NCI-H526 (cell line): ENCODE measurements at regions not wholly inside any gene's neighbourhood (a gene's known extent, or its start where the extent isn't known, plus 50 kb on each side); places are given as distances from the start of the nearest gene placed in this dataset.
"Not testable (repeated sequence)": the region's sequence is repeated elsewhere in the genome, so short reads cannot be mapped to it uniquely, and the experiment has no call there.

Experiments
- DNase-seq, 2 experiments: peaks; one replicate each; lab custom pipeline; 2025; lab: John Stamatoyannopoulos, UW

DNA sequence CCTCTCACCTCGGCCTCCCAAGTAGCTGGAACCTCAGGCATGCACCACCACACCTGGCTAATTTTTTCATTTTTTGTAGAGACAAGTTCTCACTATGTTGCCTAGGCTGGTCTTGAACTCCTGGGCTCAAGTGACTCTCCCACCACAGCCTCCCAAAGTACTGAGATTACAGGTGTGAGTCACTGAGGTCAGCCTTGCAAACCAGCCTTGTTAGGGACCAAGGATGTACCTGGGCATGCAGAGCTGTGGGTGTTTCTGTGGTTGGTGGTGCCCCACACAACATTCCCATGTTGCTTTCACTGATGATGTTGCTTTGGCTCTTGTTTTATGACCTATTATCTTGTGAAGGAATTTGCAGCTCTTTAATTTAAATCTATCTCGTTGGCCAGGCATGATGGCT is 54.8 kb downstream of the OTUD1 start:
- no peak for DNase-seq

DNA sequence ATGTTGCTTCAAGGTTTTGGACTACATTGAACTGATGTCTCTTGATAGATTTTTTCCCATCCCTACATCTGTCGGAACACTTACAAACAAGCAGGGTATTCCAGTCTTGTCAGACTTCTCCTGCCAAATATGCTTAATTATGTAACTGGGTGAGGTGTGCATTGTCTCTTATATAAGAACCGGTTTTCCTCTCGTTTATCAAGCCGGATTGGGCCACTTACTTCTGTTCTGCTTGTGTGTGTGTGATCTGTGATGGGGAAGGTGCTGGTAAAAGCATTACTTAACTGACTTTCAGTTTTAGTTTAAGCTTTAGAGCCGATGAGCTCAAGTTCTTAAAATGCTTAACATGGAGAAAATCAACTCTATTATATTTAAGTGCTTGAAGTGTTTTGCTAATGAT is 57.9 kb downstream of the OTUD1 start:
- no peak for DNase-seq

DNA sequence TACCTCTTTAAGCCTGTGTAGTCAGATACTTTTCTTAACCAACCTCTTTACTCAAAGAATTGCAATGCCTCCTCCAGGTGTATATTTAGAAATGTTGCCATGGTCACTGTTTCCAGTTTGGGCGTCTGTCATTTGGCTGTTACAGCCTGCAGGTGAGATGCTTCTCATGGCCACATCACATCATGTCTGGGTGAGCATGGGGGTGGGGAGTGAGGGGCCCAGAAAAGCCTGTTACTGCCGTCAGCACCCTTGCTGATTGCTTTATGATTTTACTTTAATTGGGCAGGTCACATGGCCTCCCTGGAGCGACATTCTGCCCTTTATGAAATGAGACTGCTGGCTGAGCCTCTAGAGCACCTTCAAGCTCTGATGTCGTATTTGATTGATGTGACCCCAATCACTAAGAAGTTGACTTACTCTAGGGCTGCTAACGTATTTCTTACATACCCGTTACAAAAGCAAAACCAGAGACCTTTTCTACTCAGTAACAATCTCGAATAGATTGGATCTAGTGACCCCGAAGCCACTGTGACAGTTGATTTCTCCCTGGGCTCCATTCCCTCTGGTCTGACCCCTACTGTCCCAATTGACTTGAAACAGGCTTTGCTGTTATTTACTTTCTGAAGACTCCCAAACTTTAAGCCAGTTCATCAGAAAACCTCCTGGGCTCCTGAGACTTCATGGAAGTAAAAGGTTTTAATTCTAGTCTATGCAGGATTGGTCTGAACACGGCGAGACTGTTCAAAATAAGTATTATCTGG is 60.7 kb downstream of the OTUD1 start:
- DNase-seq: peak; percentile 5 to 22

DNA sequence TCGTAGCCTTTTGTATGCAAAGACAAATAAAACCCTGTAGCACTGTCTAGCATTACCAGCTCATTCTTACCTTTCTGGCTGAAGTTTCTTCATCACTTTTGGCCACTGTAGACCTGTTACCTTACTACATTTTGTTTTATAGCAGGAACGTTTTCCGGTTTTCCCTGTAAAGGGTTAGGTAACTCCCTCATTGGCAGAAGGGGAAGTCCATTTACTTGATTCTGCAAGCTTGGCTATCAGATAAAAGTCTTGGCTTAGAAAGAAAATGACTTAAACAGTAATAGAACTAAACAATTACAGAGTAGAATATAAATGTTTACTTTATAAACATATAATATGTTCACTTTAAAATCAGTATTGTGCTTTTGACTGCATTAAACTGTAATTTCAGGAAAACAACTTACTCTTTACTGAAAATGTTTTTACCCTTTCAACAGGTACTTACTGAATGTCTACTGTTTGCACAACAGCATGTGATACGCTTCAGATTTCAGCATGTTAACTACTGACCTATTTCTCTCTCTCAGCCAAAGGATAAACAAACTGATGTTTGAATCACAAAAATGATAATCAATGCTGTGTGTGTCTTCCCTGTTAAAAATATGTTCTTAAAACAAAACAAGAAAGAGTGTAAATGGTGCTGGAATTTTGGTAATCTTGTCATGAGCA is 67.1 kb downstream of the OTUD1 start:
- DNase-seq: no peak

DNA sequence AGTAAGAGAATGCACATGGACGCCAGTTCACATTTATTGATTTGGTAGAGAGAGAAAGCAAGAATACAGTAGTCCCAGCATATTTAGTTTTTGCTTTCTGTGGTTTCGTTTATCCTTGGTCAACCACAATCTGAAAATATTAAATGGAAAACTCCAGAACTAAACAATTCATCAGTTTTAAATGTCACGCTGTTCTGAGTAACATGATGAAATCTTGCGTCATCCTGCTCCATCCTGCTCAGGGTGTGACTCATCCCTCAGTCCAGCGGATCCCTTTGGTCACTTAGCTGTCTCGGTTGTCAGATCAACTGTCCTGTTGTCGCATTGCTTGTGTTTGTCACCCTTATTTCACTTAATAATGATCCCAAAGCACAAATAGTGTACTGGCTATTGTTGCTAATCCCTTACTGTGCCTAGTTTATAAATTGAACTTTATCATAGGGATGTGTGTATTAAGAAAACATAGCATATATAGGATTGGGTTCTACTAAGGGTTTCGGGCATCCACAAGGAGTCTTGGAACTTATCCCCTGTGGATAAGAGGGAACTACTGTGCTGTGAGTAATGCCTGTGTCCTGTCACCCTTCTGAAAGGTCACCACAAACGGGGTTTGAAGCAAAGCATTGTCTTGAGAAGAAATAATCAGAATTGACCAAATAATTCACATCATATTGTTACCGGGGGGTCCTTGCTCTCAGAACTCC is 73.6 kb downstream of the OTUD1 start:
- DNase-seq: no peak

DNA sequence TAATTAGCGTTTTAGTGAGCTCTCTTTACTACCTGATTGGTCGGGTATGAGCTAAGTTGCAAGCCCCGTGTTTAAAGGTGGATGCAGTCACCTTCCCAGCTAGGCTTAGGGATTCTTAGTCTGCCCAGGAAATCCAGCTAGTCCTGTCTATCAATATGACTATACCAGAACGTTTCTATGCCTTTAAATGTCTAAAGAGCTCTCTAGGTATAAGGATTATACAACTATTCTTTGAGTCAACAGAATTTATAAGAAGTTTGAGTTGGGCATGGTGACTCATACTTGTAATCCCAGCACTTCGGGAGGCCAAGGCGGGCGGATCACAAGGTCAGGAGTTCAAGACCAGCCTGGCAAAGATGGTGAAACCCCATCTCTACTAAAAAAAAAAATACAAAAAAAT is 74.7 kb downstream of the OTUD1 start:
- DNase-seq: not testable (repeated sequence)

DNA sequence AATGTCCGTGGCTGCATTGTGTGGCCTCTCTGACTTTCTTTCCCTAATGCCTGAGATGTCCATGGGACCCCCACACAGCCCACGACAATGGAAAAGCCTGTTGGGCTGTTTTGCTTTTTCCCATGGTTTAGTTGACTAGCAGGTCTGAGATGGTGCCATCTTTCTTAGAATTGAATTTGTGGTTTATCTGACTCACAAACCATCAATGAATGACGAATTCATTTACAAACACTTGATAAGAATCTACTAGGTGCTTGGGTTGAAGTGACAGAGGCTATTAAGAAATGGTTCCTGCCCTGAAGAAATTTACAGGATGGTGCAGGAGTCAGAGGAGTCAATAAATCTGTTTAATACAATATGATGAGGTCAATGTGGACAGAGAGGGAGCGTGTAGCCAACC is 75.4 kb downstream of the OTUD1 start:
- no peak for DNase-seq

DNA sequence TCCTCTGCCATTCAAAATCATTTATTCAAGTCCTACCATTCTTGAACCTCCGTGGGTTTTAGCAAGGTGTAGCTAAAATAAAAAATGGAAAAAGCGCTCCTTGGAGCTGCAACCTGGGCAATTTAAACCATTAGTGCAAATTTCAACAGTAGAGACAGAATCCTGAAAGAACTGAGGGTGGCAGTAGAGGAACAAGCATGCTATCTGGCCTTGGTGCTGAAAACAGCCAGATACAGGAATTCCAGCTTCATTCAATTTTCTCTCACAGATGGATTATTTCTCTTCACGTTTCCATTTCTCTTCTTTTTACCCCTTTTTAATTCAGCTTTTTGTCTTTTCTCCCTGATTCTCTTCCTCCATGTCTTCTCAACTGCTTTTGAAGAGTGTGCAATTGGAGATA is 77.7 kb downstream of the OTUD1 start:
- peak in 1 of 2 experiments; percentile 20 for DNase-seq

DNA sequence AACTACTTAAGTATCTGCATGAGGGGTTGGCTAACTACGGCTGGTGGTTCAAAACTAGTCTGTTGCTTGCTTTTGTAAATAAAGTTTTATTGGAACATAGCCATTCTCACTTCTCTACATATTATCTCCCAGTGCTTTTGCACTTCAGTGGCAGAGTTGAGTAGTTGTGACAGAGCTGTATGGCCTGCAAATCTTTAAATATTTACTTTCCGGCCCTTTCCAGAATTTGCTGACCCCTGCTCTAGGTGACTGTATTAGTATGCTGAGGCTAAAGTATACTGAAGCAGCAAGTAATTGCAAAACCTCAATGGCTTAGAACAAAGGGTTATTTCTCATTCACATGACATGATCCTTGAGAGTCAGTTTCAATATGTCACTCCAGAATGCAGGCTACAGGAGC is 78.3 kb downstream of the OTUD1 start:
- DNase-seq: no peak

DNA sequence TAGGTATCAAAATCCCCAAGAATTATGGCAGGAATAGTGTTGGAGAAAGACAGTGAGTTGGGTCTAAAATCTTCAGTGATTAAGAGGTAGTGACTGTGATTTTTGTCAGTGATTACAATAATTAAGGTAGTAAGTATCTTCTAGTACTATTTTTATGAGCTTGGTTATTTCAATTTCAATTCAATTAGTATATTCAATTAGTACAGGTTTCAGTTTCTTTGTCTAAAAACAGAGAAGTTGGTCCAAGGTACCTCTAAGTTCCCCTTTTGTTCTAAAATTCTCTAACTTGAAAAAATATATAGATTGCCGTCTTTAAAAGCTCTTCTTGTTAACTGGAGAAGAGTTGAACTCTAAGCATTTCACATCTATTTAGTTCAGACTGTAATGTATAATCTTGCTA is 82.9 kb downstream of the OTUD1 start:
- no peak for DNase-seq

DNA sequence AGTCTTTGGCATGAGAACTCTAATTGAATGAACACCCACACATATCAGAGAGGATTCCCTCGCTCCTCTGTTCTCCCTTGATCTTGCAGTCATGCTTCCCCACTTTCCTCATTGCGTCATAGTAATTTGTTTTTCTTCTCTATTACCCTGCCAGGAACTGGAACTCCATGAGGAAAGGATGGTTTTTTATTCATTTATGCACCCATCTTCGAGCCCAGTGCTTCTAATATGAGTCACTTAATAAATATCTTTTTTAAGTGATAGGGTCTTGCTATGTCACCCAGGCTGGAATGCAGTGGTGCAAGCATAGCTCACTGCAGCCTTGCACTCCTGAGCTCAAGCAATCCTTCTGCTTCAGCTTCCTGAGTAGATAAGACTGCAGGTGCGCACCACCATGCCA is 83.5 kb downstream of the OTUD1 start:
- no peak for DNase-seq

DNA sequence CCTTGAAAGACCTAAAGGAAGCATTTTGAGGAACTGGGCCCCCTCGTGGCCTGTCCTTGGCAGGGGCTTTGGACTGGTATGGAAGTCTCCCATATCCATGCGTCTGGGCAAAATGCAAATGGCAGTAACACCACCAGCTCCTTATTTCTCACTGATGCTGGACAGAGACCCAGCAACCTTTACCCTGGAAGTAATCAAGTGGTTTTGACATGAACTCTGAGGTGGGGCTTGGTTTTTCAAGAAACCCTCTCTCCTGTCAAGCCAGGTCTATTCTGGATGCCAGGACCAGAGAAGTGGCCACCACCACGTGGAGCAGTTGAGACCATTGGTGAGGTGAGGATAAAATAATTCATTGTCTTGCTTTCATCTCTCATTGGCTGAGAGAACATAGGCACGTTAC is 84.4 kb downstream of the OTUD1 start:
- no peak for DNase-seq

DNA sequence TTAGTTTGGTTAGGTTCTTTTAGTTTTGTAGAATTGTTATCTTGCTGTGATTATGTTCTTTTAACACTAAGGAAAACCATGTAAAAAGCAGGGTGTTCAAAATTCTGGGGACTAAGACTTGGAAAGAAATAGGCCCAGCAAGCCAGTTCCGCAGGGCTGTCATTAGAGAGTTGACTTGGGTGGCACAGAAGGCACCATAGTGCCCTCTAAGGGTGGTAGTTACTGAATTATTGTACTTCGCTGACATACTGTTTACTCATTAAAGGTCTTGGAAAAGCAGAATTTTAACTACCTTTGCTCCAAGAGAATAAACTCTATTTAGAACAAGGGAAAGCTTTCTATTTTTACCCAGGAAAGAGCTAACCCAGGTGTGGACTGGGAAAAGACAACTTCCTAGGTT is 86.5 kb downstream of the OTUD1 start:
- peak in 1 of 2 experiments; percentile 30 for DNase-seq

DNA sequence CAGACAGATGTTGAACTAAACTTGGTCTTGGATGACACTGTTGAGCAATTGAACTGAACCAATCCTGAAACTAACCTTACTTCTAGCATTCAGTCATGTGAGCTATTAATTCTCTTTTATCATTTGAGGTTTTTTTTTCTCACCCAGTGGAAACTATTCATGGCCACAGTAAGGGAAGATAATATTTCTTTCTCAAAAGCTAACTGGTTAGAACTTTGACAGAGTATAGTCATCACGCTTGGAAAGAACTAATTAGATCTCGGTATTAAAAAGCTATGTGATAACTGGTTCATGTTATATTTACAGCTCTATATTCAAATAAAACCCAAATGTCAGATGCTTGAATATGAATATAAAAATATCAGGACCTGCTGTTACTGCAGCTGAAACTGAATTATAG is 89.5 kb downstream of the OTUD1 start:
- DNase-seq: no peak

DNA sequence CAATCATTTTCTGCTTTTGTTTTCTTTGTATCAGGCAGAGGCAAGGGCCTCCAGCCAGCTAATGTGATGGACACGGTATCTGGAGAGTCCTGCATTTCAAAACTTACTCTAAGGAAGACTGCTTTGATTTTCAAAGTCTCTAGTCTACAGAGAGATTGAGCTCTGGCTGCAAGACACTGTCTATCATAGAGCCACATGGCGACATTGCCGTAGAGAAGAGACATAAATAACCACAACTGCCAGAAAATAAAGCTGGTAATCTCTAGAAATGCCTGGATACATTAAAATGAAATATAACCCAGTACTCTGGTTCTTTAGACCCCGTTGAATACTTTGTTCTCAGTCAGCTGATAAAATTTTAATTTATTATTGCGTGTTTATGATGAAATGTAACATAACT is 90.8 kb downstream of the OTUD1 start:
- no peak for DNase-seq

DNA sequence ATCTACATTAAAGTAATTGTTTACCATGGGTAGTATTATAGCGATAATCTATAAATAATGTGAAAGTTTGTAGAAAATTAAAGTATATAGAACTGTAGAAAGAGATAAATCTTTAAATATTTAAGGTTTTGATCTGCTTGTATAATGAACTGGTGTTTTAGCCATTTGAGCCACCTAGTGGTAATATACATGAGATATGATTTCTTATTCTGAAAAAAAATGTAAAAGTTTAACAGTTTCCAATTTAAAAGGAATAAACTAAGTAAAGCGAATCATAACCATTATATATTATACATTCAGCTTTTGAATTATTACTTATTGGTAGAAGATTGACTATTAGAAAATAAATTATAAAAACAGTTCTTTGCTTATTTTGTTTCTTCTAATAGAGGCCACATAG is 91.2 kb downstream of the OTUD1 start:
- peak in 1 of 2 experiments; percentile 2 for DNase-seq

DNA sequence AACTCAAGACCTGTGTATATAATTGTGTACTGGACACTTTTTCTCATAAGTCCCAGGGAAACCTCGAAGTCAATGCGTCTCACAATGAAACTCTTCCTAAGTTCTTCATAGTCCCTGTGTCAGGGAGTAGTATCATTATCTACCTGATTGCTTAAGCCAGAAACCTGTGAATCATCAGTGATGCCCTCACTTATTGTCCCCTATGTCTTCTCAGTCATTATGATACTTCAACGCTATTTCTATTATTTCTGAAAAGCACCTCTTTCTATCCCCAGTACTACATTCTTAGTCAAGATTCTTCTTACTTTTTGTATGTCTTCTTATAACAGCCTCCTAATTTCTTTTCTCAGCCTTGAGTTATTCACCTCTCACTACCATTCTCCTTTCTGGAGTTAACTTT is 94.3 kb downstream of the OTUD1 start:
- no peak for DNase-seq

DNA sequence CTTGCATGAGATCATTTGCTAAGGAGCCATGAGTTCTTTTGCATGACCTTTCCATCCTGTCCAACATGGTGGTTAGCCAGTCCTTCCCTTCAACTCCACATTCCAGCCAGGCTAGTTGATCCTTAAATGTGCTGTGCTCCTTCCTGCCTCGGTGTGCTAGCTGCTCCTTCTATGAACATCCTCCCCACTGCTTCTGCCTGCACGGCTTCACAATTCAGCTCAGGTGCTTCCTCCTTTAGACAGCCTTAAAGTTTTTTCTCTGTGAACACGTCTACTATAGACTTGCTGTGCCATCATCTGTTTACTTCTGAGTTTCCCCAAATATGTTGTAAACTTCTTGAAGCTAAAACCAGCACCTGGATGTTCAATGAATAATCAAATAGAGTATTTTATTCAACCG is 95.5 kb downstream of the OTUD1 start:
- DNase-seq: no peak

DNA sequence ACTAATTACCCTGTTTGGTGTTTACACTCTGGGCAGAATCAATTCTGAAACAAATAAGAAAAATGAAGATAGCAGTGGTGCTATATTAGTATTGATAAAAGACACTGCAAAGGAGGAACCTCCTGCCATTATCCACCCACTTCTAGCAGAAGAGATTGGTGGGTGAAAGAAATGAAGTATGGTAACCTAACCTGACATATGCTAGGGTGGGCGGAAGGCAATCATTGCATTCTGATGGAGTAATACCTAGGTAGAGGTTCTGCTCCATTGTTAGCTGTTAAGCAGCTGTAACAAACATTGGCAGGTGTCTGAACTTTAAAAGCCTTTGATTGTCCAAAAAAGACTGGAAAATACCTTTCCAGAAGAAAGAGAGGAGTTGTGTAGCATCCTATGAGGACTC is 95.9 kb downstream of the OTUD1 start:
- no peak for DNase-seq

DNA sequence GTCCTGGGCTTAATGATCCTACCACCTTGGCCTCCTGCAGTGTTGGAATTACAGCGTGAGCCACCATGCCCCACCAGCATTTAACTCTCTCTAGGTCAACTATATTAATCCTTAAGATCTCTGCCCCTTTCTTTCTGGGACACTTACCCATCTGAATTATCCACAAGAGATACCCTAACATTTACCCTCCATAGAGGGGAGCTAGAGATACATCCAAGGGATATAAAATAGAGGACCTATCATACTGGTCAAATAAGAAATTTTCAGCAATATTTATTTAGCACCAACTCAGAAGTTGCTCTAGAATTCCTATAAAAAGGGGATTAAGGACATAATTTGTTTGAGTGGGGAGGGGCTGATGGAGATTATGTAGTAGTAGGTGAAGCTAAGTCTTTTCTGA is 96.5 kb downstream of the OTUD1 start:
- DNase-seq: peak in 1 of 2 experiments; percentile 1

DNA sequence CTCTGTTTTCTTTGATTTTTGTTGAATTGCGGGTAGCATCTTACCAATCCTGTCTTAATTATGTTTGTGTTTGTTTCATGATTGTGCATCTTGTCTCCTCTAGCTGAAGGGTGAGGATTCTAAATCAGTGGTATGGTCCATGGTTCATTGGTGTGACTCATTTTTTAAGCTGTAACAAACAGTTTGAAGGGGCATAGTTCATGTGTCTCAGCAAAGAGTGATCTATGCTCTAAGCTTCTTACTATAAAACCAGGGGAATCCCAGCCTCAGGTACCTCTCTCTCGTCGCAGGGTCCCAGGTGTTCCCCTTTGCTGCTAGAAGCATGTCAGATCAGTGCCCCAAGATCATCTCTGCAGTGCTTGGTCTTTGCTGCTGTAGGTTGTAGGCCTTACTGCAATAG is 100.1 kb downstream of the OTUD1 start:
- no peak for DNase-seq

DNA sequence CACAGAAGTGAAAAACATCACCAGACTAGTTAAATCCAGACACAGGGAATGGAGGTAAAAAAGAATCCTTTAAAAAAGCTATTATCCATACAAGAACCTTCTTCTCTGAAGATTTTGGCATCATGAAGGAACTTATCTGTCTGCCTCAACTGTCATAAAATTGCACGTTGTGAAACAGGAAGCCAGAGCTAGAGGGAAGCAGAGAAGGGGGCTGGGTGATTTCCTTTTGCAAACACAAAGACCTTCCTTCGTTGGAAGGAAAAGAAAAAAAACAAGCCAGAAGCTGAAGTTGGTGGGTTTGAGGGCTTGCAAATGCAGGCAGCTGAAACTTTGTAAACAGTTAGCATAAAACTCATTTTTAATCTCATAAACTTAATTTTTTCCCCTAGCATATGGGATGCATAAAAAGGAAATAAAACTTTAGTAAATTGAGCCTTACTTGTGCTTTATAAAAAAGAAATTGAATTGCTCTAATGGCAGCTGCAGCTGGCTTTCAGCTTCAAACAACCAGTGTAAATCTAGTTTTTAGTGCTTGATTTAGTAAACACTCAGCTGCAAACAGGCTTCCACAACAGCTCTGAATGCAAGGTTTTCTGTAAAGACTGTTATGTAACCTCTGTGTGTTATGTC is 101.6 kb downstream of the OTUD1 start:
- DNase-seq: no peak
